ENCODE measurements at regions not wholly inside any gene's neighbourhood (a gene's known extent, or its start where the extent isn't known, plus 50 kb on each side); places are given as distances from the start of the nearest gene placed in this dataset.

DNA sequence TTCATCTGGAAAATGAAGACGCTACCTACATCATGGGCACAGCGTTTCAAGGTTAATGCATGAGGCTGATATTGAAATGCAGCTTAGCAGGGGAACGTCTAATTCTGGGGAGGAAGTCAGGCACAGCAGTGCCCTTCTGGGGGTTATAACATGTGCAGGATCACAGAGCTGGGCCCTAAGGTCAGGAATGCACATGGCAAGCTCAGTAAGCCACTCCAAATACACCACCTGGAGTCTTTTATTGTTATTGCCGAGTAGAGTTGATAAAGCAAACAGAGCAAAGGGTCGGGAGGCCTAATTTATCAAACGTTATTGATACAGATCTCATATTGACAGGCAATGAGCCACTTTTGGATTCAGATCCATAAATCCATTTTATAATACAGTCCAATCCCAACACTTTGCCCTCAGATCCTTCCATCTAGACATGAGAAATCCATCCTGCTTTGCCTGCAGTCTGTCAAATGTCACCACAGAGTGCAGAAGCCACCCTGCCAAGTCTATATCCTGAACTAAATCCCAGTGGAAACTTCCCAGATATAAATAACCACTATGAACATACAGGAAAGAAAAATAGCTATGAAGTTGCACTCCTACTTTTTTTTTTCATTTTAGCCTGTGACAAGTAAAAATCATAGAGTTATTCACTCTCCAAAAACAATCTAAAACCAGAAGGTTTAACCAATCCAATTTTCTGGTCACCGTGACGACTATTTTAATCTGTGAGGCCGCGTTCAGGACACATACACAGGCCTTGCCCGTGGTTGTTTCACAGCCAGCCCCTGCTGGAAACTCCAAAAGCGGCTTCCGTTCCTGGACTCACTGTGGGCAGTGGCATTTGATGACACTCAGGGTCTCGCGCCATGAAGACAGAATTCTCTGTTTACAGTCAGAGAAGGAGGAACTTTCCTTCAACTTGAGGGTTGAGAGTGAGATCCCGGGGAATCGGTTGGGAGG, 335.4 kb downstream of the DHX15 start:
- H3K27ac ChIP-seq (ENCODE audit: low read length) = no peak overlapping the region
- Mint-ChIP-seq H3K36me3 (no peaks in the 10 kb centered on the region), H3K9me3 (peaks cover 2 to 3% of the 10 kb centered on the region in 2 donors), H3K27ac (no peak overlapping the region), H3K27me3 (ENCODE audit: low read depth in 2 of 2) (no peaks in the 10 kb centered on the region), H3K4me1 (no peaks in the 10 kb centered on the region), H3K4me3 (no peak overlapping the region)
- H3K9me3 ChIP-seq (ENCODE audit: control insufficient read depth, insufficient read depth, low read length) = no peaks in the 10 kb centered on the region
- H3K4me3 ChIP-seq (ENCODE audit: low read length) = no peak overlapping the region
- H3K36me3 ChIP-seq (ENCODE audit: control insufficient read depth, insufficient read depth, low read length) = no peaks in the 10 kb centered on the region
- DNase-seq (no peak), ATAC-seq (no peak)
- H3K4me1 ChIP-seq (ENCODE audit: control insufficient read depth, insufficient read depth, low read length) = no peaks in the 10 kb centered on the region
- no peaks in the 10 kb centered on the region for H3K27me3 ChIP-seq (ENCODE audit: control insufficient read depth, insufficient read depth, low read length)
- 79% methylated on average over 17 of the region's 17 CpGs for WGBS (ENCODE audit: insufficient coverage)
- intact Hi-C loops (cut with micrococcal nuclease) = no loop called here
- TF ChIP-seq, protein P1, sequence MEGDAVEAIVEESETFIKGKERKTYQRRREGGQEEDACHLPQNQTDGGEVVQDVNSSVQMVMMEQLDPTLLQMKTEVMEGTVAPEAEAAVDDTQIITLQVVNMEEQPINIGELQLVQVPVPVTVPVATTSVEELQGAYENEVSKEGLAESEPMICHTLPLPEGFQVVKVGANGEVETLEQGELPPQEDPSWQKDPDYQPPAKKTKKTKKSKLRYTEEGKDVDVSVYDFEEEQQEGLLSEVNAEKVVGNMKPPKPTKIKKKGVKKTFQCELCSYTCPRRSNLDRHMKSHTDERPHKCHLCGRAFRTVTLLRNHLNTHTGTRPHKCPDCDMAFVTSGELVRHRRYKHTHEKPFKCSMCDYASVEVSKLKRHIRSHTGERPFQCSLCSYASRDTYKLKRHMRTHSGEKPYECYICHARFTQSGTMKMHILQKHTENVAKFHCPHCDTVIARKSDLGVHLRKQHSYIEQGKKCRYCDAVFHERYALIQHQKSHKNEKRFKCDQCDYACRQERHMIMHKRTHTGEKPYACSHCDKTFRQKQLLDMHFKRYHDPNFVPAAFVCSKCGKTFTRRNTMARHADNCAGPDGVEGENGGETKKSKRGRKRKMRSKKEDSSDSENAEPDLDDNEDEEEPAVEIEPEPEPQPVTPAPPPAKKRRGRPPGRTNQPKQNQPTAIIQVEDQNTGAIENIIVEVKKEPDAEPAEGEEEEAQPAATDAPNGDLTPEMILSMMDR (IDR thresholded peaks at IDR 0.05) = no peak

DNA sequence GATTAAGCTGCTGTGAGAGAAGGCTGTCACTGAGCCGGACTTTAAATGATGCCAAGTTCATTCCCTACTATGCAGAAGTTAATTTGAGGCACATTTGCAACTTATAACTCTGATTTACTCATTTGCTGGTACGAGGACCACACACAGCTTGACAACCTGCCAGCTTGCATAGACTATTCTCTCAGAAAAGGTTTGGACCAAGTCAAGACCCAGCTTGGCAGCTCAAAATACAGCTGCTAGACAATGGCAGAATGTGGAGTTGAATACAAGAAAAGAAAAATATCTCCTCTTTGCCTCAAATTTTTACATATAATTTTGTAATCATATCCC, 338.9 kb downstream of the DHX15 start:
- Mint-ChIP-seq H3K27ac (no peak overlapping the region), H3K4me1 (no peaks in the 10 kb centered on the region), H3K27me3 (ENCODE audit: low read depth in 2 of 2) (no peaks in the 10 kb centered on the region), H3K9me3 (peaks cover 3 to 4% of the 10 kb centered on the region in 2 donors), H3K4me3 (no peak overlapping the region), H3K36me3 (no peaks in the 10 kb centered on the region)
- Histone ChIP-seq H3K9me3 (ENCODE audit: control insufficient read depth, insufficient read depth, low read length) (no peaks in the 10 kb centered on the region), H3K27me3 (ENCODE audit: control insufficient read depth, insufficient read depth, low read length) (no peaks in the 10 kb centered on the region), H3K36me3 (ENCODE audit: control insufficient read depth, insufficient read depth, low read length) (no peaks in the 10 kb centered on the region), H3K4me1 (ENCODE audit: control insufficient read depth, insufficient read depth, low read length) (no peaks in the 10 kb centered on the region), H3K27ac (ENCODE audit: low read length) (no peak overlapping the region), H3K4me3 (ENCODE audit: low read length) (no peak overlapping the region)
- no peak for ATAC-seq
- intact Hi-C loops (cut with micrococcal nuclease) = no loop called here
- WGBS (ENCODE audit: insufficient coverage) = 77% methylated on average over 2 of the region's 2 CpGs
- DNase-seq = no peak
- TF ChIP-seq, protein P1 (IDR thresholded peaks at IDR 0.05) = no peak

DNA sequence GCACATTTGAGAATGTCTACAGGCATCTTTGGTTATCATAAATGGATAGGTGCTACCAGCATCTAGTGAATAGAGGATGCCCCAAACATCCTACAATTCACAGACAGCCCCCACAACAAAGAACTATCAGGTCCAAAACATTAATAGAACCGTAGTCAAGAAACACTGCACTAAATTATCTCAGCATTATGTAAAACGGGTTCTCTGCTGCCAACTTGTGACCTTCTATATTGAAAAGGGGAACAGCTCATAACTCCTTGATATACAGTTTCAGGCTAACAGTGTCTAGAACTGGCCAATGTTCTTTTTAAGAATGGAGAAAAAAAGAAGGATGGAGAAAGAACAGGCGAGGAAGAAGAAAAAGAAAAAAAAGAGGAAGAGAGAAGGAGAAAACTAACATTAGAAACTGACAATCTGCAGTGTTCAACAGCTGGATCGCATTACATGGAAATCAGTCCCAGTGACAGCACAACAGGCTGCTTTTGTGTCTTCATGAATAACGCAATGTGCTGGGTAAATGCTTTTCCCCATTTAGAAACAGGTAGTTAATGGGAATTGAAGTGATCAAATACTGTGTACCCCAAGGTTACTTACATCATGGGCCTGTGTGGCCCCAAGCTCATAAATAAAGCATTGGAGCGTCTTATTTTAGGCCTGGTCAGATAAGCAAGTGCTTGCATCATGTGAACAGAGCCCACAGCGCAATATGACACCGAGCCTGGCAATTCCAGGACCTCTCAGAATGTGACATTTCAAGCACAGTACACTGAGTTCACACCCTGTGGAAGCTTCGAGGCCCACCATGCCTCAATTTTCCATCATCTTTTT, 339.5 kb downstream of the DHX15 start:
- DNase-seq (no peak), ATAC-seq (no peak)
- Histone ChIP-seq H3K27me3 (ENCODE audit: control insufficient read depth, insufficient read depth, low read length) (no peaks in the 10 kb centered on the region), H3K36me3 (ENCODE audit: control insufficient read depth, insufficient read depth, low read length) (no peaks in the 10 kb centered on the region), H3K4me3 (ENCODE audit: low read length) (no peak overlapping the region), H3K4me1 (ENCODE audit: control insufficient read depth, insufficient read depth, low read length) (no peaks in the 10 kb centered on the region), H3K9me3 (ENCODE audit: control insufficient read depth, insufficient read depth, low read length) (no peaks in the 10 kb centered on the region), H3K27ac (ENCODE audit: low read length) (no peak overlapping the region)
- intact Hi-C loops (cut with micrococcal nuclease) = no loop called here
- no peaks in the 10 kb centered on the region for H3K4me1 Mint-ChIP-seq
- no peak overlapping the region for H3K27ac Mint-ChIP-seq
- TF ChIP-seq, protein P1 (IDR thresholded peaks at IDR 0.05) = no peak
- H3K9me3 Mint-ChIP-seq = peaks cover 3 to 4% of the 10 kb centered on the region in 2 donors
- WGBS (ENCODE audit: insufficient coverage) = 85% methylated on average over 9 of the region's 9 CpGs
- no peaks in the 10 kb centered on the region for H3K27me3 Mint-ChIP-seq (ENCODE audit: low read depth in 2 of 2)
- no peak overlapping the region for H3K4me3 Mint-ChIP-seq
- H3K36me3 Mint-ChIP-seq = no peaks in the 10 kb centered on the region
